PC-3 (cell line): ENCODE measurements at regions not wholly inside any gene's neighbourhood (a gene's known extent, or its start where the extent isn't known, plus 50 kb on each side); places are given as distances from the start of the nearest gene placed in this dataset.

Experiments used
- EZH2 ChIP-seq: fragments of 300-600 bp; sonication (generic); IDR thresholded peaks from one replicate; pipeline ENCODE4 v1.6.1; 2017; ENCODE audit warnings: antibody characterized with exemption, mild to moderate bottlenecking, low read length; ENCODE audit not compliant: unreplicated experiment
- EZH2phosphoT487 ChIP-seq: fragments of 300-600 bp; sonication (generic); IDR thresholded peaks from 2 replicates; pipeline ENCODE4 v1.6.1; 2018; ENCODE audit warnings: mild to moderate bottlenecking, antibody characterized with exemption, low read length, borderline replicate concordance
- TF ChIP-seq, protein P1 (sequence below): fragments of 300-600 bp; sonication (generic); conservative IDR thresholded peaks from 2 replicates; pipeline ENCODE4 v1.5.1; 2017; ENCODE audit warnings: antibody characterized with exemption, low read depth, mild to moderate bottlenecking, low read length

GRCh38 chr9:73426269-73426668 is 274.6 kb downstream of the ANXA1 start:
- TF ChIP-seq, protein P1, sequence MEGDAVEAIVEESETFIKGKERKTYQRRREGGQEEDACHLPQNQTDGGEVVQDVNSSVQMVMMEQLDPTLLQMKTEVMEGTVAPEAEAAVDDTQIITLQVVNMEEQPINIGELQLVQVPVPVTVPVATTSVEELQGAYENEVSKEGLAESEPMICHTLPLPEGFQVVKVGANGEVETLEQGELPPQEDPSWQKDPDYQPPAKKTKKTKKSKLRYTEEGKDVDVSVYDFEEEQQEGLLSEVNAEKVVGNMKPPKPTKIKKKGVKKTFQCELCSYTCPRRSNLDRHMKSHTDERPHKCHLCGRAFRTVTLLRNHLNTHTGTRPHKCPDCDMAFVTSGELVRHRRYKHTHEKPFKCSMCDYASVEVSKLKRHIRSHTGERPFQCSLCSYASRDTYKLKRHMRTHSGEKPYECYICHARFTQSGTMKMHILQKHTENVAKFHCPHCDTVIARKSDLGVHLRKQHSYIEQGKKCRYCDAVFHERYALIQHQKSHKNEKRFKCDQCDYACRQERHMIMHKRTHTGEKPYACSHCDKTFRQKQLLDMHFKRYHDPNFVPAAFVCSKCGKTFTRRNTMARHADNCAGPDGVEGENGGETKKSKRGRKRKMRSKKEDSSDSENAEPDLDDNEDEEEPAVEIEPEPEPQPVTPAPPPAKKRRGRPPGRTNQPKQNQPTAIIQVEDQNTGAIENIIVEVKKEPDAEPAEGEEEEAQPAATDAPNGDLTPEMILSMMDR, result no peak
- no peak for TF ChIP-seq EZH2
- no peak for TF ChIP-seq EZH2phosphoT487
